ENCODE measurements at regions not wholly inside any gene's neighbourhood (a gene's known extent, or its start where the extent isn't known, plus 50 kb on each side); places are given as distances from the start of the nearest gene placed in this dataset.

DNA sequence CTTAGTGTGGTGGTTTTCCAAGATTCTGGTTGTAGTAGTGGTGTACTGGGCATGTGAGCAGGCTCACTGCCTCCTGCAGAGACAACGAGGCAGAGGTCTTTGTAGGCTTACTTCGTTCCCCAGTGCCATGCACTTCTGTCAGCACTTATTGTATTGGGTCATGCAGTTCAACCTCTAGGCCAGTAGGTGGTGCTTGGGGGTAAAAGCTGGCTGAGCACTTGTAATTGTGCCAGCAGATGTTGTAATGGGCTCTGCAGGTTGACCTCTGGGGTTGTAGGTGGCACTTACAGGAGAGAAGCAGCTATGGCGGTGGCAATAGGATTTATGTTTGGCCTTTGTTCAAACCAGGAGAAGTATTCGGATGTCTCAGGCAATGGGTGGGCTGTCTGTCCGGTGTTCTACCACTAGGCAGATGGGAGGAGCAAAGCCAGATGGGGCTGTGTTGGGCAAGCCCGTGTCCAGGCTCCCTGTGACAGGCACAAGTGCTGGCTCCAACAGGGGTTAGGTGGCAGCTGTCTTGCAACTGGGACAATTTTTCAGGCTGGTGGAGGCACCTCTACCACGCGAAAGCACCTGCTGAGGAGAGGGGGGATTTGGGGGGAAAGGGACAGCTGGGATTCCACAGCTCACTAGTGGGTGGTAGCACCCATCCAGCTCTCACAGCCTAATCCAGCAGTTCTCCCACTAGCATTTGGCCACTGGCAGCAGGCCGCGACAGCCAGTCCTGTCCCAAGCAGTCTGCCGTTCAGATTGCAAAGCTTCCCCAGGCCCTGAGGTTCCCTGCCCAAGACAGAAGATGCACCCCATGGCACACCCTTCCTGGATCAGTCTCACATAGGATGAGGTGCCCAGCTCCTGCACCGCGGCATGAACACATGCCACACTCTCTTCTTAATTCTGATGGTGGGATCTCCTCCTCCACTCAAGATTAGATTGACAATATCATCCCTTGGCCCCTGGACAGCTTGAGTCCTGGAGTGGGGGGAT is 274.5 kb downstream of the CTH start:
- no peak for TF ChIP-seq EP300 (IDR thresholded peaks at IDR 0.05)
- TF ChIP-seq, protein P1, sequence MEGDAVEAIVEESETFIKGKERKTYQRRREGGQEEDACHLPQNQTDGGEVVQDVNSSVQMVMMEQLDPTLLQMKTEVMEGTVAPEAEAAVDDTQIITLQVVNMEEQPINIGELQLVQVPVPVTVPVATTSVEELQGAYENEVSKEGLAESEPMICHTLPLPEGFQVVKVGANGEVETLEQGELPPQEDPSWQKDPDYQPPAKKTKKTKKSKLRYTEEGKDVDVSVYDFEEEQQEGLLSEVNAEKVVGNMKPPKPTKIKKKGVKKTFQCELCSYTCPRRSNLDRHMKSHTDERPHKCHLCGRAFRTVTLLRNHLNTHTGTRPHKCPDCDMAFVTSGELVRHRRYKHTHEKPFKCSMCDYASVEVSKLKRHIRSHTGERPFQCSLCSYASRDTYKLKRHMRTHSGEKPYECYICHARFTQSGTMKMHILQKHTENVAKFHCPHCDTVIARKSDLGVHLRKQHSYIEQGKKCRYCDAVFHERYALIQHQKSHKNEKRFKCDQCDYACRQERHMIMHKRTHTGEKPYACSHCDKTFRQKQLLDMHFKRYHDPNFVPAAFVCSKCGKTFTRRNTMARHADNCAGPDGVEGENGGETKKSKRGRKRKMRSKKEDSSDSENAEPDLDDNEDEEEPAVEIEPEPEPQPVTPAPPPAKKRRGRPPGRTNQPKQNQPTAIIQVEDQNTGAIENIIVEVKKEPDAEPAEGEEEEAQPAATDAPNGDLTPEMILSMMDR (IDR thresholded peaks at IDR 0.05): peak; percentile 60 to 79
- no peak for TF ChIP-seq POLR2AphosphoS5 (IDR thresholded peaks at IDR 0.05)
- no peak for TF ChIP-seq POLR2A (IDR thresholded peaks at IDR 0.05)
- H3K9me3 ChIP-seq: no peaks in the 10 kb centered on the region
- no peaks in the 10 kb centered on the region for H3K36me3 ChIP-seq
- H3K27me3 ChIP-seq: no peaks in the 10 kb centered on the region
- H3K4me3 ChIP-seq: no peak overlapping the region
- H3K4me1 ChIP-seq: no peaks in the 10 kb centered on the region
- DNase-seq (ENCODE audit: low spot score in 2 of 2): peak in 1 of 2 donors; percentile 73
- 84% methylated on average over 11 of the region's 13 CpGs for WGBS
- H3K27ac ChIP-seq: no peak overlapping the region

DNA sequence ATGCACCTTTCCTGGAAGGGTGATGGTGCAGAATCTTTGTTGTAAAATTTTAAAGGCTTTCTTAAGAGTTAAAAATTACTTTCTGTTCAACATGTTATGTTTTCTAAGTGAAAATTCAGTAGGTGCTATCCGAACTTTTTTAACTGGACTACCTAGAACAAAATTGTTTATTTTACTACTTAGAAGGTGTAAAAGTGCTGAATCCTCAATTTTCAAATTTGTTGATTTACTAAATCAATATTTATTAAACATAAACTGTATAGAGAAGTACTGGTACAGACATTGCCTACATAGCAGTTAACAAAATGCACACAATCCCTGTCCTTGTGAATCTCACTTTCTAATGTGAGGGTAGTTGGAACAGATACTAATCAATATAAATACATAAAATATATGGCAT is 277.5 kb downstream of the CTH start:
- DNase-seq (ENCODE audit: low spot score in 2 of 2): no peak
- Histone ChIP-seq H3K36me3 (no peaks in the 10 kb centered on the region), H3K4me1 (no peaks in the 10 kb centered on the region), H3K27me3 (no peaks in the 10 kb centered on the region), H3K4me3 (no peak overlapping the region), H3K9me3 (no peaks in the 10 kb centered on the region), H3K27ac (no peak overlapping the region)
- WGBS: 81% methylated on average over 1 of the region's 1 CpG
- TF ChIP-seq EP300 (IDR thresholded peaks at IDR 0.05) (no peak), POLR2AphosphoS5 (IDR thresholded peaks at IDR 0.05) (no peak), POLR2A (IDR thresholded peaks at IDR 0.05) (no peak)
- TF ChIP-seq, protein P1 (IDR thresholded peaks at IDR 0.05): no peak

DNA sequence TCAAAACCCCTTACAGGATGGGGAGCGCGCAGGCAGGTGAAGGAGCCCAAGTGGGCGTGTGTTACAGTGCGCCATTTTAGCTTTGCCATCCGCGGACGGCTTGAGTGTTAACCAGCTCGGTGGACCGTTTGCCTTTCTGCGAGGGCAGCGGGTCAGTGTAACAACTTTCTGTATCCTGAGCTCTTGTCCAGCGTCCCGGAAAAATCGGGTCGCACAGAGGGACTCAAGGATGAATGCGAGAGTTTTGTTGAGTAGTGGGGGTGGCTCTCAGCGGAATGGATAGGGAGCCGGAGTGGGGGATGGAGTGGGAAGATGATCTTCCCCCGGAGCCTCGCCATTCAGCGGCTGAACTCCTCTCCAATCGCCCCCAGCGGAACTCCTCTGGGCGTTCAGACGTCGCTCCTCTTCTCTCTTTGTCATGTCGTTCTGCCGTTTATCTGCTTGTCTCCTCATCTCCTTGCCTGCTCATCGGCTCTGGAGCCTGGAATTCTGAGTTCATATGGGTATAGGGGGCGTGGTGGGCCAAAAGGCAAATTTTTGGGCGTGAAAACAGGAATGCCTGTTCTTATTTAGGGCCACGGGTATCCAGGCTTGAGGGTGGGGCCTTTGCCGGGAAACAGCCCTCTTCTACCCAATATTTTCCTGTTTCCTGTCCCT is 295.4 kb downstream of the CTH start:
- H3K27me3 ChIP-seq: no peaks in the 10 kb centered on the region
- peaks cover 5% of the 10 kb centered on the region for H3K9me3 ChIP-seq
- H3K36me3 ChIP-seq: no peaks in the 10 kb centered on the region
- H3K27ac ChIP-seq: no peak overlapping the region
- peak overlapping the region; percentile 44 for H3K4me3 ChIP-seq
- 14% methylated on average over 33 of the region's 33 CpGs for WGBS
- TF ChIP-seq EP300 (IDR thresholded peaks at IDR 0.05) (no peak), POLR2AphosphoS5 (IDR thresholded peaks at IDR 0.05) (no peak), POLR2A (IDR thresholded peaks at IDR 0.05) (no peak)
- TF ChIP-seq, protein P1 (IDR thresholded peaks at IDR 0.05): no peak
- H3K4me1 ChIP-seq: peaks cover 11% of the 10 kb centered on the region
- DNase-seq (ENCODE audit: low spot score in 2 of 2): no peak

DNA sequence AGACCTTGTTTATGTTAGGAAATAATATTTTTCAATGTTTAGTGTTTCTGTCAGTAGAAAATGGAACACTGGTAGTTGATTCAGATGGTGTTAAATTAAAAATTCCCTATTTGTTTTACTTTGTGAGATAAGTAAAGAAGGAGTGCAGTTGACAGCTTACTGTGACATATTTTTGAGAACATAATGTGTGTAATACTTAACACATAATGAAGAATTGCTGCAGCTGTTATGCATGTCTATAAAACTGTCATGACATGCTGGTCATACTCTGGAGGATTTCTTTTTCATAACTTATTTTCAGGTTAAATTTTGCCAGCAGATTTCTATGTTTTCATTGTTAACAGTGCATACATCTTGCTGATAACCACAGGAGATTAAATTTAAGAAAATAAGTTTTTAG is 296.1 kb downstream of the CTH start:
- peaks cover 11% of the 10 kb centered on the region for H3K4me1 ChIP-seq
- H3K27me3 ChIP-seq: no peaks in the 10 kb centered on the region

More for the DNA sequence above, 296.1 kb downstream of the CTH start:
- Histone ChIP-seq H3K9me3 (peaks cover 5% of the 10 kb centered on the region), H3K4me3 (peak overlapping the region; percentile 44), H3K27ac (no peak overlapping the region), H3K36me3 (no peaks in the 10 kb centered on the region)
- DNase-seq (ENCODE audit: low spot score in 2 of 2): no peak
- TF ChIP-seq, protein P1 (IDR thresholded peaks at IDR 0.05): no peak
- TF ChIP-seq POLR2AphosphoS5 (IDR thresholded peaks at IDR 0.05): no peak
- TF ChIP-seq EP300 (IDR thresholded peaks at IDR 0.05): no peak
- no peak for TF ChIP-seq POLR2A (IDR thresholded peaks at IDR 0.05)

All from suprapubic skin (tissue), 4 donors.